Naive thymus-derived CD4-positive, alpha-beta T cell (primary cell): ENCODE measurements at regions not wholly inside any gene's neighbourhood (a gene's known extent, or its start where the extent isn't known, plus 50 kb on each side); places are given as distances from the start of the nearest gene placed in this dataset.
"Not testable (repeated sequence)": the region's sequence is repeated elsewhere in the genome, so short reads cannot be mapped to it uniquely, and the experiment has no call there.

ENCODE experiments used
- ATAC-seq: fragments of 150-1000 bp; cut with Tn5 transposase; 2 replicates; pipeline ENCODE4 v1.10.0; 2021; ENCODE audit warnings: mild to moderate bottlenecking, moderate library complexity
- CTCF ChIA-PET: fragments of 350-600 bp; sonication (Branson Sonifier 250); formaldehyde crosslinking; loops from one replicate; lab custom pipeline; 2021; ENCODE audit warnings: antibody characterized with exemption; lab: Charles Lee
- POLR2A ChIA-PET: fragments of 350-600 bp; sonication (Branson Sonifier 250); formaldehyde crosslinking; loops from one replicate; lab custom pipeline; 2021; ENCODE audit warnings: antibody characterized with exemption, inconsistent platforms; lab: Charles Lee
- DNase-seq, 9 donors: peaks; one replicate each; pipeline versions ENCODE4 v3.0.0 to v3.0.0-alpha.2; 2020 to 2022; ENCODE audit warnings: mixed read lengths in 1 of 9
- H3K27ac ChIP-seq: one replicate; pipeline ENCODE4 v1.7.0; 2013; ENCODE audit warnings: mild to moderate bottlenecking, low read depth, low read length, moderate library complexity
- H3K27me3 ChIP-seq, 2 donors: one replicate each; pipeline ENCODE4 v1.7.0; 2013; ENCODE audit warnings: low read length in 2 of 2, mild to moderate bottlenecking in 2 of 2, moderate library complexity in 2 of 2; ENCODE audit not compliant: control insufficient read depth in 2 of 2, insufficient read depth in 2 of 2
- H3K36me3 ChIP-seq, 3 experiments: 1 replicate in 2 of 3; 2 replicates in 1 of 3; pipeline ENCODE4 v1.7.0; 2013; ENCODE audit warnings: low read length in 3 of 3, mild to moderate bottlenecking in 3 of 3, moderate library complexity in 1 of 3; ENCODE audit not compliant: insufficient read depth in 3 of 3, control insufficient read depth in 2 of 3
- H3K4me1 ChIP-seq, 2 donors: one replicate each; pipeline ENCODE4 v1.7.0; 2013; ENCODE audit warnings: low read length in 2 of 2, mild to moderate bottlenecking in 2 of 2, moderate library complexity in 1 of 2; ENCODE audit not compliant: control insufficient read depth in 2 of 2, insufficient read depth in 2 of 2
- H3K4me3 ChIP-seq: 2 replicates; pipeline ENCODE4 v1.7.0; 2013; ENCODE audit warnings: mild to moderate bottlenecking, low read length
- H3K9me3 ChIP-seq, 3 experiments: 1 replicate in 2 of 3; 2 replicates in 1 of 3; pipeline ENCODE4 v1.7.0; 2013; ENCODE audit warnings: low read length in 3 of 3; ENCODE audit not compliant: control insufficient read depth in 2 of 3
- H3K27ac Mint-ChIP-seq, 9 donors: one replicate each; pipeline ENCODE4 v1.8.0; 2020 to 2022; ENCODE audit warnings: mixed read lengths in 9 of 9, mild to moderate bottlenecking in 8 of 9, moderate library complexity in 5 of 9, inconsistent platforms in 2 of 9
- H3K27me3 Mint-ChIP-seq, 5 donors: one replicate each; pipeline ENCODE4 v1.8.0; 2021 to 2022; ENCODE audit warnings: mixed read lengths in 5 of 5, mild to moderate bottlenecking in 1 of 5
- H3K36me3 Mint-ChIP-seq, 5 donors: one replicate each; pipeline ENCODE4 v1.8.0; 2020 to 2022; ENCODE audit warnings: mixed read lengths in 5 of 5, mild to moderate bottlenecking in 3 of 5, inconsistent platforms in 1 of 5
- H3K4me1 Mint-ChIP-seq, 7 donors: one replicate each; pipeline ENCODE4 v1.8.0; 2020 to 2022; ENCODE audit warnings: mixed read lengths in 7 of 7, mild to moderate bottlenecking in 3 of 7, inconsistent platforms in 1 of 7
- H3K4me3 Mint-ChIP-seq, 10 donors: one replicate each; pipeline ENCODE4 v1.8.0; 2020 to 2022; ENCODE audit warnings: mild to moderate bottlenecking in 10 of 10, mixed read lengths in 10 of 10, moderate library complexity in 6 of 10, inconsistent platforms in 2 of 10
- H3K9me3 Mint-ChIP-seq, 11 donors: one replicate each; pipeline ENCODE4 v1.8.0; 2020 to 2022; ENCODE audit warnings: mixed read lengths in 11 of 11, mild to moderate bottlenecking in 4 of 11, inconsistent platforms in 1 of 11, moderate library complexity in 1 of 11
- intact Hi-C, 2 donors: fragments of 100-400 bp; cut with micrococcal nuclease; formaldehyde crosslinking; loops; one replicate each; pipeline ENCODE4 v1.15.1; 2023

DNA sequence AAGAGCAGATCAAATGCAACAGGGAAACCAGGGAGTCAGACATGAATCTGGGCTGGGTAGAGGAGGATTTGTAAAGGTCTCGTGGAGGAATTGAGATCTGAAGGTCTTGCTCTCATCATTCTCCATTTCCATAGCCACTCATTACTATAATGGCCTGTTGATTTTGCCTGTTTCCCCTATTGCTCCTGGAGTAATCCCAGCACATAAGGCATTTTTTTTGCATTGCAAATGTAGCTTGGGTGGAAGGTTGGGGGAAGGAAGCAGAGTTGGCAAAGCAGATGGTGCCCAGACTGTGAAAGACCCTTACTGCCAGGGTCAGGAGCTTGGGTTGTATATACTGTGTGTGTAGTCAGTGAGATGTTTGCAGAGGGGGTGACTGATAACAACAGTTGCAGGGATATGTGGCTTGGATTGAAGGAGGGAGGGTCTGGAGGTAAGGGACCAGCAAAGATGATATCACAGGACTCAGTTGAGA lies 116.0 kb downstream of the TTC6 start:
- CTCF ChIA-PET = no interaction called here
- no peaks in the 10 kb centered on the region for H3K36me3 Mint-ChIP-seq
- no peak for DNase-seq

DNA sequence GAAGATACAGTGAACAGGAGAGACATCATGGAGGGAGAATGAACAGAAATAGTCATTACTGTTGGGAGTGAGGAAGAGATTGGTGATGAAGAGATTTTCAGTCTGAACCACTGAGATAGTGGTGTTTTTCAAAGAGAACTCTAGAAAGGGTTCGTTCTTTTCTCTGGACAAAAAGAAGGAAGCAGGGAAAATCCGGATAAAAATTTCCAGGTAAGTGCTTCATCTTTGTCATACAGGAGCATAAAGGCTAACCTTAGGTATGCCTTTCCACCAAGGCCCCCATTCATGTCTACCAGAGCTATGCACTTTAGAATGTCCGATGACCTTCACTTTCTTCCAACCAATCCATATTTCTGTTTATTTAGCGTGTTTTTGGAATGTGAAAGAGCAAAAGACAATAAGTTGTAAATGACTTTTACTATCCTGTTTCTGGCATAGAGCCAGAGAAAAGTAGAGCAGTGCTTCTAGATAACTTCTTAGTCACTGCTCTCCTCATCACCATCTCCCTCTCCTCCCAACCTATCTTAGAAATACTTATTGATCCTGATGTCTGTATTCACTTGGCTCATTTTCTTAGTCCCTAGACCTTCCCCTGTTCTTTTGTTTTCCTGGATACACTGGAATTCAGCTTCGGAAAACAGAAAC lies 116.5 kb downstream of the TTC6 start:
- H3K27me3 ChIP-seq = no peaks in the 10 kb centered on the region
- no peak overlapping the region for H3K4me3 Mint-ChIP-seq

More for the DNA sequence above, 116.0 kb downstream of the TTC6 start:
- ATAC-seq = no peak
- H3K27ac ChIP-seq = no peak overlapping the region
- no peak overlapping the region for H3K4me3 ChIP-seq
- H3K9me3 ChIP-seq = no peaks in the 10 kb centered on the region
- H3K4me1 Mint-ChIP-seq = no peaks in the 10 kb centered on the region
- no peaks in the 10 kb centered on the region for H3K27me3 ChIP-seq
- no peak overlapping the region for H3K27ac Mint-ChIP-seq
- intact Hi-C loops = loop anchor here in 1 of 2 donors (5.0 kb wide), 1 partner anchor 161 kb away; no protein-coding TSS in a partner anchor
- POLR2A ChIA-PET = no interaction called here
- no peaks in the 10 kb centered on the region for H3K4me1 ChIP-seq
- peaks cover 0 to 6% (median 0%) of the 10 kb centered on the region in 11 donors for H3K9me3 Mint-ChIP-seq
- H3K4me3 Mint-ChIP-seq = no peak overlapping the region
- H3K27me3 Mint-ChIP-seq = peaks cover 0 to 13% (median 4%) of the 10 kb centered on the region in 5 donors
- no peaks in the 10 kb centered on the region for H3K36me3 ChIP-seq

DNA sequence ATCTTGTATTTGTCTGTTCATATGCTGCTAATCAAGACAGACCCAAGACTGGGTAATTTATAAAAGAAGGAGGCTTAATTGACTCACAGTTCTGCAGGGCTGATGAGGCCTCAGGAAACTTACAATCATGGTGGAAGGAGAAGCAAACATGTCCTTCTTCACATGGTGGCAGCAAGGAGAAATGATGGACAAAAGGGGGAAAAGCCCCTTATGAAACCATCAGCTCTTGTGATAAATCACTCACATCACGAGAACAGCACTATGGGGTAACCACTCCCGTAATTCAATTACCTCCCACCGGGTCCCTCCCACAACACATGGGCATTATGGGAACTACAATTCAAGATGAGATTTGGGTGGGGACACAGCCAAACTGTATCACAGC lies 117.0 kb downstream of the TTC6 start:
- H3K27me3 Mint-ChIP-seq = peaks cover 0 to 13% (median 4%) of the 10 kb centered on the region in 5 donors
- H3K36me3 ChIP-seq, H3K4me1 ChIP-seq, POLR2A ChIA-PET, DNase-seq, H3K36me3 Mint-ChIP-seq, H3K27ac ChIP-seq, H3K4me3 Mint-ChIP-seq, H3K4me3 ChIP-seq, H3K9me3 ChIP-seq, CTCF ChIA-PET, H3K27ac Mint-ChIP-seq, H3K9me3 Mint-ChIP-seq, H3K27me3 ChIP-seq, H3K4me1 Mint-ChIP-seq, ATAC-seq: not testable (repeated sequence)
- intact Hi-C loops = loop anchor here in 1 of 2 donors (5.0 kb wide), 1 partner anchor 160 kb away; no protein-coding TSS in a partner anchor

More for the DNA sequence above, 116.5 kb downstream of the TTC6 start:
- intact Hi-C loops = loop anchor here in 1 of 2 donors (5.0 kb wide), 1 partner anchor 160 kb away; no protein-coding TSS in a partner anchor
- no peaks in the 10 kb centered on the region for H3K36me3 Mint-ChIP-seq
- H3K4me1 ChIP-seq = no peaks in the 10 kb centered on the region
- H3K27ac ChIP-seq = no peak overlapping the region
- ATAC-seq (no peak), DNase-seq (no peak)
- H3K9me3 Mint-ChIP-seq = peaks cover 0 to 6% (median 0%) of the 10 kb centered on the region in 11 donors
- peaks cover 0 to 13% (median 4%) of the 10 kb centered on the region in 5 donors for H3K27me3 Mint-ChIP-seq
- no peak overlapping the region for H3K4me3 ChIP-seq
- H3K36me3 ChIP-seq = no peaks in the 10 kb centered on the region
- ChIA-PET CTCF (no interaction called here), POLR2A (no interaction called here)
- H3K27ac Mint-ChIP-seq = no peak overlapping the region
- H3K9me3 ChIP-seq = no peaks in the 10 kb centered on the region
- H3K4me1 Mint-ChIP-seq = no peaks in the 10 kb centered on the region

DNA sequence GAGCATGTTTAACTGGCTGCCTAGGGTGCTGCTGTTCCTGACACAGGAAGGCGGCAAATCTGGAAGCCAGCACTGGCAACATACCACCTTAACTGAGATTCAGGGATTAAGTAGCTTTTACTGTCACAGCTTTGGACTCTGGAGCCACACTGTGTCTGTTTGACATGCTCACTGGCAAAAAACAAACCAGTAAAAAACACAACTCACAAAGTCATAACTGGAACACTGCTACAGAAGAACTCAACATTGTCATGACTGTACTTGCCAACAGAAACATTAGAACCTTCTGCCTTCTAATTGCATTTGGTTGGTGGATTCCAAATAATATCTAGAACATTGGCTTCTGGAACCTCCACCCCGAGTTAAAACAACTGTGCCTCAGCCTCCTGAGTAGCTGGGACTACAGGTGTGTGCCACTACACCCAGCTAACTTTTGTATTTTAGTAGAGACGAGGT lies 117.6 kb downstream of the TTC6 start:
- intact Hi-C loops = loop anchor here in 1 of 2 donors (5.0 kb wide), 1 partner anchor 159 kb away; no protein-coding TSS in a partner anchor
- Histone ChIP-seq H3K27ac (no peak overlapping the region), H3K27me3 (no peaks in the 10 kb centered on the region), H3K36me3 (no peaks in the 10 kb centered on the region), H3K4me3 (no peak overlapping the region), H3K9me3 (no peaks in the 10 kb centered on the region), H3K4me1 (no peaks in the 10 kb centered on the region)
- Mint-ChIP-seq H3K27ac (no peak overlapping the region), H3K4me3 (no peak overlapping the region), H3K27me3 (peaks cover 0 to 13% (median 4%) of the 10 kb centered on the region in 5 donors), H3K36me3 (no peaks in the 10 kb centered on the region), H3K9me3 (peaks cover 0 to 6% (median 0%) of the 10 kb centered on the region in 11 donors), H3K4me1 (no peaks in the 10 kb centered on the region)
- ChIA-PET POLR2A (no interaction called here), CTCF (no interaction called here)
- no peak for ATAC-seq
- no peak for DNase-seq

DNA sequence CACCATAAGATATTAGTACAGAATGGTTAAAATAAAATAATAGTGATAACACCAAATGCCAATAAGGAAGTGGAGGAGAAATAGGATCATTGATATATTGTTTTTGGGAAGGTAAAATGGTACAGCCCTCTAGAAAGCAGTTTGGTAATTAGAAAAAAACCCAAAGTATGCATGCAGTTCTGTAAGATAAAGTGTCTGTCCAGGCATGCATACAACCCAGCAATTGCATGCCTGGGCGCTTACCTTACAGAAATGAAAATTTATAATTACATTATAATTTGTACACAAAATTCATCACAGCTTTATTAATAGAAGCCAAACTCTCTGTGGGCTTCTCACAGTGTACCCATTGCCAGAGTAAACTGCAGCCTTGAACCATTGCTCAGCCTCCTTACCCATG lies 124.7 kb downstream of the TTC6 start:
- no peaks in the 10 kb centered on the region for H3K4me1 Mint-ChIP-seq
- DNase-seq = no peak
- H3K4me3 Mint-ChIP-seq = no peak overlapping the region
- ChIA-PET CTCF (no interaction called here), POLR2A (no interaction called here)
- Histone ChIP-seq H3K4me1 (no peaks in the 10 kb centered on the region), H3K27me3 (no peaks in the 10 kb centered on the region), H3K27ac (no peak overlapping the region), H3K36me3 (no peaks in the 10 kb centered on the region), H3K4me3 (no peak overlapping the region), H3K9me3 (no peaks in the 10 kb centered on the region)
- intact Hi-C loops = no loop called here
- no peak for ATAC-seq
- H3K27ac Mint-ChIP-seq = no peak overlapping the region
- no peaks in the 10 kb centered on the region for H3K27me3 Mint-ChIP-seq
- H3K9me3 Mint-ChIP-seq = peaks cover 0 to 15% (median 0%) of the 10 kb centered on the region in 11 donors
- no peaks in the 10 kb centered on the region for H3K36me3 Mint-ChIP-seq

DNA sequence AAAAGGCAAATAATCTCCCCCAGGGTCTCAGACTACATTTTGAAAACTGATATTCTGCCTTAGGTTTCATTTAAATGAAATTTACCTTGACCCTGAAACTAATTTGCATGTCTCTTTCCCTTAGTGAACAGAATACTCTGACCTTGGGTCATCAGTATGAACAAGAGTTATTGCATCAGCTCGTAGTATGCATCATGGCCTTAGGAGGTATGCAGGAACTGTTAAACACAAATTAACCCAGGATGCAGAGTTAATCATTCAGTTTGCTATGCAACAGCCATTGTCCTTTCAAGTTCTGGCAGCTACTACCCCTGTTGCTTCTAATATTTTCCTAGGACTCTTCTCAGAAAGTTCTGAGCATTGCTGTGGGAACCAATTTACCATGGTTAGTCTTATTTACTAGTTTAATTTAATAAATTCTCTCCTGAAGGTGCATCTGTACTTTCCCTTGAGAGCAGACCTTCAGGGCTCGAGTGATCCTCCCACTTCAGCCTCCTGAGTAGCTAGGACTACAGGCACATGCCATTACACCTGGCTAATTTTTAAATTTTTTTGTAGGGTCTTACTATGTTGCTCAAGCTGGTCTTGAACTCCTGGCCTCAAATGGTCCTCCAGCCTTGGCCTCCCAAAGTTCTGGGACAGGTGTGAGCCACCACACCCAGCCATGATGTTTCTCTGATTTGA lies 126.7 kb downstream of the TTC6 start:
- no peak for ATAC-seq

More for the DNA sequence above, 126.7 kb downstream of the TTC6 start:
- no peak overlapping the region for H3K27ac ChIP-seq
- no peaks in the 10 kb centered on the region for H3K27me3 ChIP-seq
- H3K36me3 ChIP-seq = no peaks in the 10 kb centered on the region
- Mint-ChIP-seq H3K27me3 (no peaks in the 10 kb centered on the region), H3K27ac (no peak overlapping the region), H3K4me3 (no peak overlapping the region), H3K4me1 (no peaks in the 10 kb centered on the region), H3K36me3 (no peaks in the 10 kb centered on the region), H3K9me3 (peaks cover 0 to 15% (median 0%) of the 10 kb centered on the region in 11 donors)
- H3K9me3 ChIP-seq = no peaks in the 10 kb centered on the region
- intact Hi-C loops = no loop called here
- POLR2A ChIA-PET = no interaction called here
- no peak for DNase-seq
- CTCF ChIA-PET = no interaction called here
- no peaks in the 10 kb centered on the region for H3K4me1 ChIP-seq
- H3K4me3 ChIP-seq = no peak overlapping the region
